ENCODE measurements at regions not wholly inside any gene's neighbourhood (a gene's known extent, or its start where the extent isn't known, plus 50 kb on each side); places are given as distances from the start of the nearest gene placed in this dataset.

DNA sequence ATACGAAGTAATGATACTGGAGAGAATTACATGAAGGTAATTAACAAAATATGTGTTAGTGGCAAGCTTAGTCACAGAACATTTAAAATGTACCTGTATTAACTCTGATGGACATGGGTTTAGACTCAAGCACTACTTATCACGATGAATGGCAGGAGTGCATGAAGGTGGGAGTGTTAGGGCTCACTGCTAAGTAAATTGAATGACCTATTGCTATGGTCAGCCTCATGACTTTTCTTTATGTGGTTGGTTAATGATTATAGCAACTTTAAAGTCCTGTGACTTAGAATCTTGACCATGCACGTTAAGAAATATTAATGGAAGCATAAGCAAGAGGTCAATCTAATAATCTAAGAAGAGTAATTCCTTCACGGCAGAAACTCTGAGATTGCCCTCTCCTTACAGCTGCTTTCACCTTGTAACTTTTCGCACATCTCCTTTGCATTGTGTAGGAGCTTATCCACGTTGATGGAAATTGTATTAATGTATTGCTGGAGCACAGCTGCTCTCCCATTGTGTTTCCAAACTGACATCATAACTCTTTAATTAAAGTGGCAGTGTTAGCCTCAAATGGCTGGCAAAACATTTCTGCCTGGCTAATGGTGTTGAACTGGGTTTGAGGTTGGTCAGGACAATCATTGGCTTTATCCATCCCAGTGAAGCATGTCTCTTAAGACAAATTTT is 114.5 kb downstream of the RXFP2 start:
- H3K36me3 ChIP-seq: no peaks in the 10 kb centered on the region
- no peak overlapping the region for H3K27ac ChIP-seq
- no peaks in the 10 kb centered on the region for H3K9me3 ChIP-seq (replicated peaks)
- DNase-seq (ENCODE audit: low read depth in 1 of 2, low spot score in 2 of 2): no peak
- no peaks in the 10 kb centered on the region for H3K4me1 ChIP-seq (replicated peaks)
- no peaks in the 10 kb centered on the region; the same call in 1 of the 2 replicates for H3K27me3 ChIP-seq (replicated peaks)
- no peak overlapping the region for H3K4me3 ChIP-seq

DNA sequence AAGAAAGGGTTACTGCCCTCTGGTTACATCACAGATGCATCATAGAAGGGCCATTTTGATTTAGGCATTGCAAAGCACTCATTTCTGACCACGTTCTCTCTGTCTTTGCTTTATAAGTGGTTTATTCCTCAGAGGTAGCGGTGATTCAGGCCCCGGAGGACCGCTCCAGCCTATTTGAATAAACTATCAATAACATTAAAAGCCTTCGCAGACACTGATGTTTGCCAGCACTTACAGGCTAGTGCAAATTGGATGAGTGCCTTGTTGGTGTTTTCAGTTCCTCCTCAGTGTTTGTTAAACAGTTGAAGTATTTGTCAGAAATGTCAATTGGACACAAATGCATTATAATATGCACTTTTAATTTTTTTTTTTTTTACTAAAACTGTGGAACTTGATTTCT is 120.2 kb downstream of the RXFP2 start:
- H3K4me1 ChIP-seq (replicated peaks): no peaks in the 10 kb centered on the region
- H3K4me3 ChIP-seq: no peak overlapping the region
- DNase-seq (ENCODE audit: low read depth in 1 of 2, low spot score in 2 of 2): no peak
- H3K27me3 ChIP-seq (replicated peaks): no peaks in the 10 kb centered on the region
- no peak overlapping the region for H3K27ac ChIP-seq
- H3K9me3 ChIP-seq (replicated peaks): no peaks in the 10 kb centered on the region
- H3K36me3 ChIP-seq: no peaks in the 10 kb centered on the region

DNA sequence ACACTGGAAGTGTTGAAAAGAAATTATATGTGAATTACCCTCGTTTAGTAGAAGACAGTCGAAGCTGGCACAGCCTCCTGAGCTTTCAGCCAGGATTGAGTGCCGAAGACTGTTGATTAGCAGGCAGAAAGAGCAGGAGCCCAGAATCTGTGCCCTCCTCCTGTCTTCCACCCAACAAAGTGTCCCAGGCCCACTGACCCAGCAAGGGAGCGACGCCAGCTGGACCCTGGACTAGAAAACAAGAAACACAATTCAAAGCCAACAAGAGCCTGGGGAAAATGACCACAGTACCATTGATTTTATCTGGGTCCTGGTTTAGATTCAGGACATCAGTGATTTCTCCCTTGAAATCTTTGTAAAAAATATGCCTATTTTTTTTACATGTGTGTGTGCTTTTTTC is 120.7 kb downstream of the RXFP2 start:
- H3K27ac ChIP-seq: no peak overlapping the region

GRCh38 chr13:31862828-31863227 is 123.5 kb downstream of the RXFP2 start:
- no peaks in the 10 kb centered on the region for H3K27me3 ChIP-seq (replicated peaks)
- no peaks in the 10 kb centered on the region for H3K36me3 ChIP-seq
- no peaks in the 10 kb centered on the region for H3K9me3 ChIP-seq (replicated peaks)
- no peak overlapping the region for H3K4me3 ChIP-seq
- no peak overlapping the region for H3K27ac ChIP-seq
- no peaks in the 10 kb centered on the region for H3K4me1 ChIP-seq (replicated peaks)
- no peak for DNase-seq (ENCODE audit: low read depth in 1 of 2, low spot score in 2 of 2)

More for the DNA sequence above, 120.7 kb downstream of the RXFP2 start:
- Histone ChIP-seq H3K36me3 (no peaks in the 10 kb centered on the region), H3K4me3 (no peak overlapping the region), H3K9me3 (replicated peaks) (no peaks in the 10 kb centered on the region), H3K4me1 (replicated peaks) (no peaks in the 10 kb centered on the region), H3K27me3 (replicated peaks) (no peaks in the 10 kb centered on the region)
- DNase-seq (ENCODE audit: low read depth in 1 of 2, low spot score in 2 of 2): no peak

DNA sequence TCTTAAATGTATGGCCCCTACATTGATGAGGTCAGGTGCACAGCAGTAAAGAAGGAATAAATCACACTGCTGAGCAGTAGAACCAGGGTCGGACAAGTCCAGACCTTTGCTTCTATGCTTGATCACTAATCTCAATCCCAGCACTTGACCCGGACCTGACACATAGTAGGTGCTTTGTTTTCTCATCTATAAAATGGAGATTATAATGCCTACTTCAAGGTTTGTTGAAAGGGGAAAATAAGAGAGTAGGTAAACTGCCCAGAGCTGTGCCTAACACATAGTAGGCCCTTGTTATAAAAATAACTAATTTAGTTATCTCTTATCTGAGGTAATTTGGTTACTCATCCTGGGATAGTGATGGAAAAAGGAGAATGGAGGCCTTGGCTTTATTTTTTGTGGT is 125.0 kb downstream of the RXFP2 start:
- Histone ChIP-seq H3K27me3 (replicated peaks) (no peaks in the 10 kb centered on the region), H3K9me3 (replicated peaks) (no peaks in the 10 kb centered on the region), H3K27ac (no peak overlapping the region), H3K4me1 (replicated peaks) (no peaks in the 10 kb centered on the region), H3K36me3 (no peaks in the 10 kb centered on the region), H3K4me3 (no peak overlapping the region)
- no peak for DNase-seq (ENCODE audit: low read depth in 1 of 2, low spot score in 2 of 2)

DNA sequence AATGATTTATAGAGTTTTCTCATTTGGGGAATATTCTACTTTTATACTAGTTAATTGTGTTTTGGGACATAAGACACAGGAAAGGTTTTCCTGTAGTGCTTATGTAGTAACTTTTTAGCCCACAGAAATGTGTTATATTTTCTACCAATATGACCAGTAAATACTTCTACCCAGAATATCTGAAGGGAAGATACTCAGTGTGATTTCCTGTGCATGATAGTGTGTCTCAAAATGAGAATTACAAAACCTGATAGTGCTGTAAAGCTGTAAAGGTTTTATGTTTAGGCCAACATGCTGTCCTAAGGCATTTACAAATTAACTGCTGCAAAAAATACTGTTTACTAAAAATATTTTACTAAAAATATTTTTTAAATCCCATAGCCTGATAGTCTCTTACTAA is 126.8 kb downstream of the RXFP2 start:
- no peaks in the 10 kb centered on the region for H3K4me1 ChIP-seq (replicated peaks)
- H3K27me3 ChIP-seq (replicated peaks): no peaks in the 10 kb centered on the region
- H3K27ac ChIP-seq: no peak overlapping the region
- no peak for DNase-seq (ENCODE audit: low read depth in 1 of 2, low spot score in 2 of 2)
- no peaks in the 10 kb centered on the region for H3K36me3 ChIP-seq
- H3K9me3 ChIP-seq (replicated peaks): no peaks in the 10 kb centered on the region
- no peak overlapping the region for H3K4me3 ChIP-seq

GRCh38 chr13:31867709-31868108 is 128.4 kb downstream of the RXFP2 start:
- no peaks in the 10 kb centered on the region for H3K4me1 ChIP-seq (replicated peaks)
- no peaks in the 10 kb centered on the region for H3K36me3 ChIP-seq
- no peak for DNase-seq (ENCODE audit: low read depth in 1 of 2, low spot score in 2 of 2)
- H3K27ac ChIP-seq: no peak overlapping the region
- H3K4me3 ChIP-seq: no peak overlapping the region
- H3K27me3 ChIP-seq (replicated peaks): no peaks in the 10 kb centered on the region
- no peaks in the 10 kb centered on the region for H3K9me3 ChIP-seq (replicated peaks)

DNA sequence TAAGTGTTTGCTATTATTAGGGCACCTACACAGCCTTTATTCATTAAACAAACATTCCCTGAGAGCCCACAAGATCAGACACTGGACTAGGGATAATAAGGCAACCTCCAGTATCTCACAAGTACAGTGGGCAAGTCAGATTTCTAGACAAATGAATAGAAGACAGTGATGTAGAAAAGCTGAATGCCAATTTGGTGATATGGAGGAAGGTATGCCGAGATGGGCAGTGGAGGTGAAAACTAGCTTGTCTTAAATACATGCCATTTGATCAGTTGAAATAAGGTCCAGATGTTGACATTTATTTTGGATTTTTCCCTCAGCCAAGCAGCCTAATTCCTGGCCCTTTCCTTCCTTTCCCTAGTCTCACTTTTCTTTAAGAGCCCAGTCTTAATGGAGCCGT is 130.3 kb downstream of the RXFP2 start:
- Histone ChIP-seq H3K36me3 (no peaks in the 10 kb centered on the region), H3K4me1 (replicated peaks) (no peaks in the 10 kb centered on the region), H3K27ac (no peak overlapping the region), H3K9me3 (replicated peaks) (no peaks in the 10 kb centered on the region), H3K27me3 (replicated peaks) (no peaks in the 10 kb centered on the region), H3K4me3 (no peak overlapping the region)
- no peak for DNase-seq (ENCODE audit: low read depth in 1 of 2, low spot score in 2 of 2)

DNA sequence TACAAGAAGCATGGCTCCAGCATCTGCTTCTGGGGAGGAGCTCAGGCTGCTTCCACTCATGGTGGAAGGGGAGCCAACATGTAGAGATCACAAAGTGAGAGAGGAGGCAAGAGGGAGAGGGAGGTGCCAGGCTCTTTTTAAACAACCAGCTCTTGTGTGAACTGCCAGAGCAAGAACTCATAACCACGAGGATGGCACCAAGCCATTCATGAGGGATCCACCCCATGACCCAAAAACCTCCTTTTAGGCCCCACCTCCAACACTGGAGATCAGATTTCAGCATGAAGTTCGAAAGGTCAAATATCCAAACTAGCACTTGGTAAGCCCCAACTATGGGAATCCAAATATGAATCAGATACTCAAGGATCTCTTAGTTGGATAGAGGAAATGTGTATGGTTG is 131.2 kb downstream of the RXFP2 start:
- no peak for DNase-seq (ENCODE audit: low read depth in 1 of 2, low spot score in 2 of 2)
- no peaks in the 10 kb centered on the region for H3K4me1 ChIP-seq (replicated peaks)
- H3K36me3 ChIP-seq: no peaks in the 10 kb centered on the region
- H3K27ac ChIP-seq: no peak overlapping the region
- H3K4me3 ChIP-seq: no peak overlapping the region
- H3K27me3 ChIP-seq (replicated peaks): no peaks in the 10 kb centered on the region
- no peaks in the 10 kb centered on the region for H3K9me3 ChIP-seq (replicated peaks)

DNA sequence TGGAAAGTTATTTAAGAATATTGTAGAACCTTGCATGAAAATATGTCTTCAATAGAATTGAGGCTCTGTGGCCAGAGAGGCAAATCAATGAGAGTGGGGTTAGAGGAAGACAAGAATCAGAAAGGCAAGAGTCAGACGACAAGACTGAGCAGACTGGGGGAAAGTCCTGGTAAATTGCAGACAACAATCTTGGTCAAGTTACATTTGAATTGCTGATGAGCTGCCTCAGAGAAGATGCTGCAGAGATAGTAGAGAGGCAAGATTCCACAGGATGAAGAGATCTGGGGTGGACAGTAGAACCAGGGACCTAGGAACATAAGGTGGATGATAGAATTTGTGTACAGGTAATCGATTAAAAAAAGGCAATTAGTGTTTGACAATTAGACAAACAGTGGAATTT is 133.8 kb downstream of the RXFP2 start:
- Histone ChIP-seq H3K27ac (no peak overlapping the region), H3K27me3 (replicated peaks) (no peaks in the 10 kb centered on the region), H3K36me3 (no peaks in the 10 kb centered on the region), H3K9me3 (replicated peaks) (no peaks in the 10 kb centered on the region), H3K4me3 (no peak overlapping the region), H3K4me1 (replicated peaks) (no peaks in the 10 kb centered on the region)
- DNase-seq (ENCODE audit: low read depth in 1 of 2, low spot score in 2 of 2): no peak

DNA sequence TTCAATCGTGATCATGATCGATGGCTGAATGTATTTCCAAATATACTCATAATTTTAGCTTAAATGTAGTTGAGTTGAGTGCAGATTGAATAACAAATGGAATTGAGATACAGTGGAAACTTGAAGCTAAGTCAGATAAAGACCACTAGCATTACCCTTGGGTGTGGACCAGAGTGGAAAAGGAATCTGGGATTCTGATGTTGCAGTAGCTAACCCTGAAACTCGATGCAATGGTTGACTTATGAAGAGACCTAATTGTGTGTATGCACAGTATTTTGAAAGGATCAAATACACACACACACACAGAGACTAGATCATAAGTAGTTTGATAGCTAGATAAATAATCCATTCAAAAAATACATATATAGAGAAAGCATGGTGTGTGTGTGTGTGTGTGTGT is 135.8 kb downstream of the RXFP2 start:
- Histone ChIP-seq H3K27ac (no peak overlapping the region), H3K4me3 (no peak overlapping the region), H3K4me1 (replicated peaks) (no peaks in the 10 kb centered on the region), H3K36me3 (no peaks in the 10 kb centered on the region), H3K9me3 (replicated peaks) (no peaks in the 10 kb centered on the region), H3K27me3 (replicated peaks) (no peaks in the 10 kb centered on the region)
- no peak for DNase-seq (ENCODE audit: low read depth in 1 of 2, low spot score in 2 of 2)

- no peaks in the 10 kb centered on the region for H3K36me3 ChIP-seq
- H3K4me3 ChIP-seq: no peak overlapping the region
- H3K27me3 ChIP-seq (replicated peaks): no peaks in the 10 kb centered on the region
- no peaks in the 10 kb centered on the region for H3K9me3 ChIP-seq (replicated peaks)
- H3K27ac ChIP-seq: no peak overlapping the region
- H3K4me1 ChIP-seq (replicated peaks): no peaks in the 10 kb centered on the region
- DNase-seq (ENCODE audit: low read depth in 1 of 2, low spot score in 2 of 2): no peak
Observed at GRCh38 chr13:31878052-31878451, 138.7 kb downstream of the RXFP2 start.

- Histone ChIP-seq H3K4me1 (replicated peaks) (no peaks in the 10 kb centered on the region), H3K9me3 (replicated peaks) (no peaks in the 10 kb centered on the region), H3K27ac (no peak overlapping the region), H3K36me3 (no peaks in the 10 kb centered on the region), H3K27me3 (replicated peaks) (no peaks in the 10 kb centered on the region), H3K4me3 (no peak overlapping the region)
- no peak for DNase-seq (ENCODE audit: low read depth in 1 of 2, low spot score in 2 of 2)
Observed at GRCh38 chr13:31878495-31878894, 139.2 kb downstream of the RXFP2 start.

DNA sequence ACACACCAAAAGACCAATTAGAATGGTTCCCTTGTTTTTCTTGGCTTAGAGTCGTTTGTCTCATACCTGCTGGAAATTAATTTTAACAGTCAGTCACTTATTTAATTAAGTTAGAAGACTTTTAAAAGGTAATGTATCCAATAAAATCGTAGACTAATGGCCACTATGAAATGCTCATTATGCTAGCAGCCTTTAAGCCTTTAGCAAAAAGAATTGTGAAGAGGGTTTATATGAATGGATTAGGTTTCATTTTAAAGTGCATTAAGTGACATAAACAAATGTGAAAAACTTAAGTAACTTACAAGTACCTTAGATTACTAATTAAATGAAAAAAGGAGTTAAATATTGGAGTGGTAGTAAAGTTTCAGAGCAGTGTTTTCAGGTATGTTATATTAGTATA is 139.6 kb downstream of the RXFP2 start:
- no peaks in the 10 kb centered on the region for H3K36me3 ChIP-seq
- DNase-seq (ENCODE audit: low read depth in 1 of 2, low spot score in 2 of 2): no peak
- no peaks in the 10 kb centered on the region for H3K27me3 ChIP-seq (replicated peaks)
- H3K9me3 ChIP-seq (replicated peaks): no peaks in the 10 kb centered on the region
- no peak overlapping the region for H3K4me3 ChIP-seq
- no peak overlapping the region for H3K27ac ChIP-seq
- H3K4me1 ChIP-seq (replicated peaks): no peaks in the 10 kb centered on the region

DNA sequence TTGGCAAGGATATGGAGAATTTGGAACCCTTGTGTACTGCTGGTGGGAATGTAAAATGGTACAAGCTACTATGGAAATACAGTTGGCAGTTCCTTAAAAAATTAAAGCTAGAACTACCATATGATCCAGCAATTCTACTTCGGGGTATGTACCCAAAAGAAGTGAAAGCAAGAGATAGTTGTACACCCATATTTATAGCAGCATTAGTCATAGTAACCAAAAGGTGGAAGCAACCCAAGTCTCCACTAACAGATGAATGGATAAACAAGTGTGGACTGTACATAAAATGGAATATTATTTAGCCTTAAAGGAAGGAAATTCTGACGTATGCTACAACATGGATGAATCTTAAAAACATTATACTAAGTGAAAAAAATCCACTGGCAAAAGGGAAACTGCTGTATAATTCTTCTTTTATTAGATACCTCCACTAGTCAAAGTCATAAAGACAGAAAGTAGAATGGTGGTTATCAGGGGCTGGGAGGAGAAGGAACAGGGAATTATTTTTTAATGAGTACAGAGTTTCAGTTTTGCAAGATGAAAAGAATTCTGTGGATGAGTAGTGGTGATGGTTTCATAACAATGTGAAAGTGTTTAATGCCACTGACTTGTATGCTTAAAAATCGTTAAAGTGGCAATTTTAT is 141.6 kb downstream of the RXFP2 start:
- Histone ChIP-seq H3K9me3 (replicated peaks) (no peaks in the 10 kb centered on the region), H3K27me3 (replicated peaks) (no peaks in the 10 kb centered on the region), H3K4me3 (no peak overlapping the region), H3K36me3 (no peaks in the 10 kb centered on the region), H3K4me1 (replicated peaks) (no peaks in the 10 kb centered on the region), H3K27ac (no peak overlapping the region)
- no peak for DNase-seq (ENCODE audit: low read depth in 1 of 2, low spot score in 2 of 2)

All from SJSA1 (cell line).